Activated T-cell treated with anti-CD3 and anti-CD28 coated beads, Interleukin-2, amount 50 U/mL, for 4 hours (primary cell): ENCODE measurements at regions not wholly inside any gene's neighbourhood (a gene's known extent, or its start where the extent isn't known, plus 50 kb on each side); places are given as distances from the start of the nearest gene placed in this dataset.

ENCODE experiments used
- ATAC-seq, 2 donors: fragments of 200-7000 bp; cut with Tn5 transposase; one replicate each; pipeline ENCODE4 v1.10.0; 2021
- DNase-seq: peaks from one replicate; pipeline ENCODE4 v3.0.0-alpha.2; 2020
- H3K27me3 Mint-ChIP-seq: one replicate; pipeline ENCODE4 v1.8.0; 2021; ENCODE audit warnings: low read depth, mixed read lengths
- H3K36me3 Mint-ChIP-seq: one replicate; pipeline ENCODE4 v1.8.0; 2022; ENCODE audit warnings: mixed read lengths; ENCODE audit not compliant: insufficient read depth
- H3K4me1 Mint-ChIP-seq: one replicate; pipeline ENCODE4 v1.8.0; 2021; ENCODE audit warnings: low read depth, mixed read lengths
- H3K4me3 Mint-ChIP-seq: one replicate; pipeline ENCODE4 v1.8.0; 2021; ENCODE audit warnings: mild to moderate bottlenecking, moderate library complexity, mixed read lengths
- H3K9me3 Mint-ChIP-seq: one replicate; pipeline ENCODE4 v1.8.0; 2021; ENCODE audit warnings: mixed read lengths

GRCh38 chr9:107927276-107927675, 437.7 kb upstream of the KLF4 start:
- H3K4me3 Mint-ChIP-seq: no peak overlapping the region
- DNase-seq (no peak), ATAC-seq (no peak)
- H3K4me1 Mint-ChIP-seq: no peaks in the 10 kb centered on the region
- peaks cover 16% of the 10 kb centered on the region for H3K9me3 Mint-ChIP-seq
- no peaks in the 10 kb centered on the region for H3K27me3 Mint-ChIP-seq
- no peaks in the 10 kb centered on the region for H3K36me3 Mint-ChIP-seq

- DNase-seq: no peak
- H3K9me3 Mint-ChIP-seq: peaks cover 16% of the 10 kb centered on the region
- H3K27me3 Mint-ChIP-seq: no peaks in the 10 kb centered on the region
- ATAC-seq: no peak
- H3K4me3 Mint-ChIP-seq: no peak overlapping the region
- H3K4me1 Mint-ChIP-seq: no peaks in the 10 kb centered on the region
- no peaks in the 10 kb centered on the region for H3K36me3 Mint-ChIP-seq
Observed at GRCh38 chr9:107925749-107926297, 436.3 kb upstream of the KLF4 start.

DNA sequence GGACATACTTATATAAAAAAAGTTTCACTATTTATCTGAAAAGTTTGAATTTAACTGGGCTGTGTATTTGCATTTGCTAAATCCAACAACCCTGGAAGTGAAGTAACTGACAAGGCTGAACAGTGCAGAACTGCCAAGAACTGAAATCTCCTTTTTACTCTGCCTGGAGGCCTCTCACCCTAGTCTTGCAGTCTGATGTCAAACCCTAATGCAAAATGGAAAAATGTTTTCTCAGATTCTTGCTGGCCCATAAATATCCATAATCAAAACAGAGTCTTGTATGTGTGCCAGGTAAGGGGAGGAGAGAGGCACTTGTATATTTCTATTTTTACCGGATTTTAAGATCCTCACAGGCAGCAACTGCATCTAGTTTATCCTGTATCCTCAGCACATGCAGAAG, 432.7 kb upstream of the KLF4 start:
- Mint-ChIP-seq H3K4me1 (no peaks in the 10 kb centered on the region), H3K36me3 (no peaks in the 10 kb centered on the region)

GRCh38 chr9:107919263-107919662, 429.7 kb upstream of the KLF4 start:
- H3K9me3 Mint-ChIP-seq: peaks cover 12% of the 10 kb centered on the region
- no peak for ATAC-seq
- no peak overlapping the region for H3K4me3 Mint-ChIP-seq
- no peaks in the 10 kb centered on the region for H3K27me3 Mint-ChIP-seq
- no peaks in the 10 kb centered on the region for H3K4me1 Mint-ChIP-seq
- no peaks in the 10 kb centered on the region for H3K36me3 Mint-ChIP-seq
- DNase-seq: no peak

More for the DNA sequence above, 432.7 kb upstream of the KLF4 start:
- DNase-seq: no peak
- ATAC-seq: no peak
- Mint-ChIP-seq H3K4me3 (no peak overlapping the region), H3K9me3 (peaks cover 10% of the 10 kb centered on the region), H3K27me3 (no peaks in the 10 kb centered on the region)

DNA sequence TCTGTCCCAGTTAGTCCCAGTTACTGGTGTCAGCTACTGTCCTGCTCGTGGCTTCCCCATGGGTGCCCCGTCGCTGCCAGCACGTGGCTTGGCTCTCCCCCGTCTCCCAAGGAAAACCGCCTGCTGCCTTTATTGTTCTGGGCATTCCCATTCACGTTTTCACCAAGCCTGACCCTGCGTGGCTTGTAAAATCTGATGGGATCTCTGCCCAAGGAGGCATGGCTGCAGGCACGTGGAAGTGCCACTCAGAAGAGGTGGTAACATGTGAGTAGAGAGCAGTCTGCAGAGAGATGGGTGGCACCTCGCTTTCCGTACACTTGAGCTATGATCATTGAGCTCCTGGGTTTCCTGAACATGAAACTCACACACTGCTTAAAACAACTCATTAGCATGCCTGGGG, 429.2 kb upstream of the KLF4 start:
- no peaks in the 10 kb centered on the region for H3K36me3 Mint-ChIP-seq
- H3K4me3 Mint-ChIP-seq: no peak overlapping the region
- H3K27me3 Mint-ChIP-seq: no peaks in the 10 kb centered on the region
- no peaks in the 10 kb centered on the region for H3K4me1 Mint-ChIP-seq
- peaks cover 12% of the 10 kb centered on the region for H3K9me3 Mint-ChIP-seq
- DNase-seq: no peak
- ATAC-seq: no peak

DNA sequence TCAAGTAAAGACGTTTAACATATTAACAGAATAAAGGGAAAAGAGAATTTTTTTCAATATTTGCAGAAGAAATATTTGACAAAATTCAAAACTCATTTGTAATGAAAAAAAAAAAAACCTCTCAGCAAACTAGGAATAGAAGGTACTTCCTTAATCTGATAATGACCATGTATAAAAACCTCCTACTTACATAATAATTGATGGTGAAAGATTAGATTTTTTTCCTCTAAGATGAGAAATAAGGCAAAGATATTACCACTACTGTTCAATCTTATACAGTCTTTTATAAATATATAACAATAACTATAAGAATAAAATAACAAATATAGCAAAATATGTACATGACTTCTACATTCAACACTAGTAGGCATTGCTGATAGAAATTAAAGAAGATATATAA, 424.6 kb upstream of the KLF4 start:
- no peak for ATAC-seq
- no peaks in the 10 kb centered on the region for H3K36me3 Mint-ChIP-seq
- H3K9me3 Mint-ChIP-seq: peaks cover 15% of the 10 kb centered on the region
- H3K27me3 Mint-ChIP-seq: no peaks in the 10 kb centered on the region
- H3K4me3 Mint-ChIP-seq: no peak overlapping the region
- DNase-seq: no peak
- H3K4me1 Mint-ChIP-seq: no peaks in the 10 kb centered on the region

DNA sequence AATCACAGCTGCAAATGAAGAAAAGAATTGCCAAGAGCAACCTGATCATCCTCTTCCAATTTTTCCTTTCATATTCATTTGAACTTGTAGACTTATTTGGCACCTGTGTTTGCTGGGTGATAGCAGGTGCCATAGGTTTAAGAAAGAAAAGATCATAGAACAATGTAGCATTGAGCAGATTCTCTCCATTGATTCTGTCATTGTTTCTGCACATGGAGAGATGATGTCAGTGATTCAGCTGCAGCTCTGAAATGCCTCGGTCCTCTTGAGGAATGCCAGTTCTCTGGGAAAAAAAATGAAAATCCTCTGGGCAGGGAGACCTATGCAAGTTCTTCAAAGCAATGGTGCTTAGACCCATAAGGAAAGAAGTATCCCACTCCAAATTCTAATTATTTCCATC, 418.1 kb upstream of the KLF4 start:
- Mint-ChIP-seq H3K36me3 (no peaks in the 10 kb centered on the region), H3K4me3 (no peak overlapping the region), H3K9me3 (peaks cover 5% of the 10 kb centered on the region), H3K4me1 (no peaks in the 10 kb centered on the region), H3K27me3 (no peaks in the 10 kb centered on the region)
- no peak for DNase-seq
- no peak for ATAC-seq

DNA sequence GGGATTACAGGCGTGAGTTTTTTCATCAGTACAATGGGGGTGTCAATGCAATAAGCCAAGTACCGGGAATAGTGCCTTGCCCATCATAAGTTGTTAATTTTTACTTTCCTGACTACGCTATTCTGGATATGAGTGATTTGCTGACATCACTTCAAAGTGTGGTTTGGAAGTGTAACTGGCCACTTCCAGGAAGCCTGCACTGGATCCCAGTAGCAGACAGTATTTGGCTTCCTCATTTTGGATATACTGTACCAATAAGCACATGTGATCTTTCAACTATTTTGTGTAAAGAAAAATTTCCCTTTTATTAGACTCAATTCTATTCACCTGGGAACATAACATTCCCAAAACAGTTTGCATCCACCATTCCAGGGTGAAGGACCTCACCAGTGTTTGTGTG, 417.7 kb upstream of the KLF4 start:
- H3K4me1 Mint-ChIP-seq: no peaks in the 10 kb centered on the region
- H3K9me3 Mint-ChIP-seq: peaks cover 5% of the 10 kb centered on the region
- no peak overlapping the region for H3K4me3 Mint-ChIP-seq
- no peaks in the 10 kb centered on the region for H3K27me3 Mint-ChIP-seq
- H3K36me3 Mint-ChIP-seq: no peaks in the 10 kb centered on the region
- ATAC-seq (no peak), DNase-seq (no peak)

GRCh38 chr9:107906074-107906473, 416.5 kb upstream of the KLF4 start:
- ATAC-seq (no peak), DNase-seq (no peak)
- Mint-ChIP-seq H3K4me3 (no peak overlapping the region), H3K36me3 (no peaks in the 10 kb centered on the region), H3K9me3 (peaks cover 1% of the 10 kb centered on the region), H3K27me3 (no peaks in the 10 kb centered on the region), H3K4me1 (no peaks in the 10 kb centered on the region)

- Mint-ChIP-seq H3K36me3 (no peaks in the 10 kb centered on the region), H3K4me1 (no peaks in the 10 kb centered on the region), H3K9me3 (no peaks in the 10 kb centered on the region), H3K27me3 (no peaks in the 10 kb centered on the region), H3K4me3 (no peak overlapping the region)
- DNase-seq (no peak), ATAC-seq (no peak)
Observed at GRCh38 chr9:107905308-107906020, 415.9 kb upstream of the KLF4 start.

GRCh38 chr9:107899961-107900330, 410.4 kb upstream of the KLF4 start:
- Mint-ChIP-seq H3K4me3 (no peak overlapping the region), H3K27me3 (no peaks in the 10 kb centered on the region), H3K9me3 (no peaks in the 10 kb centered on the region), H3K36me3 (no peaks in the 10 kb centered on the region), H3K4me1 (no peaks in the 10 kb centered on the region)
- DNase-seq (no peak), ATAC-seq (no peak)

GRCh38 chr9:107898761-107899160, 409.2 kb upstream of the KLF4 start:
- no peaks in the 10 kb centered on the region for H3K9me3 Mint-ChIP-seq
- no peak overlapping the region for H3K4me3 Mint-ChIP-seq
- DNase-seq (no peak), ATAC-seq (no peak)
- H3K4me1 Mint-ChIP-seq: no peaks in the 10 kb centered on the region
- H3K36me3 Mint-ChIP-seq: no peaks in the 10 kb centered on the region
- H3K27me3 Mint-ChIP-seq: no peaks in the 10 kb centered on the region

DNA sequence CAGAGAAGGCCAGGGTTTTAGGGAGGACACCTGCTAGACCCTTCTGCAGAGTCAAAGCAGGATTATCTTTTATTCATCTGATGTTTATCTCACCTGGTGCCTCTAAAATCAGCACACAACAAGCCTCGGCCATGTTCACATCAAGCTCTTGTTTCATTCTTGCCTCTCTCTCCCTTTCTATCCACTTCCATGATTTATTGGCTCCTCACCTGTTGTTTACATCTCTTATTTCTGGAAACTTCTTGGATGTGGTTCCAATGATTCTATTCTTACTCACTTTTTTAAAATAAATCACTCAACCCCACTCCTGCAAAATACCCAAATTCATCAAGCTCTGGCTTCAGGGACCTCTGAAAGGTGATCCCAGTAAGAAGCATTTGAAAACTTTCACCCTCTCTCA, 407.0 kb upstream of the KLF4 start:
- DNase-seq (no peak), ATAC-seq (no peak)
- Mint-ChIP-seq H3K27me3 (no peaks in the 10 kb centered on the region), H3K4me3 (no peak overlapping the region), H3K36me3 (no peaks in the 10 kb centered on the region), H3K4me1 (no peaks in the 10 kb centered on the region), H3K9me3 (peaks cover 4% of the 10 kb centered on the region)

GRCh38 chr9:107895501-107896001, 406.0 kb upstream of the KLF4 start:
- H3K36me3 Mint-ChIP-seq: no peaks in the 10 kb centered on the region
- H3K27me3 Mint-ChIP-seq: no peaks in the 10 kb centered on the region
- ATAC-seq (no peak), DNase-seq (no peak)
- peaks cover 4% of the 10 kb centered on the region for H3K9me3 Mint-ChIP-seq
- H3K4me1 Mint-ChIP-seq: no peaks in the 10 kb centered on the region
- no peak overlapping the region for H3K4me3 Mint-ChIP-seq

DNA sequence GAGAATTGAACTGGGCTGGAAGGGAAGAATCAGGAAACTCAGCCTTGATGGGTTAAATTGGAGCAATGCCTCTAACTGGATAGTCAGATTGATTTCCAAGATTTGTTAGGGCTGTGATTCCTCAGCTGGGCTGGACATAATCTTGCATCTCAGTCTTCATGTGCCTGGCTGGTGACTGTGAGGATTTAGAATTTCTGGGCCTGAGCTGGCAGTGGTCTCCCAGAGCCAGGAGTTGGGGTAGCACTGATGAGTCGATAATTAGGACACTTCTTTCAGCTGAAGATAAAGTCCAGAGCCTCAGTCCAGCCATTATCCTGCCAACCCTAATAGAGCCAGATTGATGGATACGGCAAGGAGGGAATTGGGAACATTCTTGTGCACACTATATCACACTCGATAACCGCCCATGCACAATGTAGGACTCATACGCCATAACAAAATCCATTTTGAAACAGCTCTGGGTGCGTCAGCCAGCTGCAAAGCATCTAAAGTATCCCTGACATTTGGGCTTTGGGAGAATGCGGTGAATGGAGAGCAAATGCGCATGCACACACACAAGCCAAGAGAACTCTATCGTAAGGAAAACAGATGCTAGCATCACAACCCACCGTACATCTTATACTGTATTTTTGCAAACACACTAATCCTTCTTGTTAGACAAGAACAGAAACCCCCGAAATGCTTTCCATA, 405.1 kb upstream of the KLF4 start:
- no peaks in the 10 kb centered on the region for H3K4me1 Mint-ChIP-seq
- no peak for DNase-seq
- peaks cover 9% of the 10 kb centered on the region for H3K9me3 Mint-ChIP-seq
- no peaks in the 10 kb centered on the region for H3K27me3 Mint-ChIP-seq
- no peak overlapping the region for H3K4me3 Mint-ChIP-seq
- no peak for ATAC-seq
- H3K36me3 Mint-ChIP-seq: no peaks in the 10 kb centered on the region
